ENCODE measurements at regions not wholly inside any gene's neighbourhood (a gene's known extent, or its start where the extent isn't known, plus 50 kb on each side); places are given as distances from the start of the nearest gene placed in this dataset.
A peak's percentile ranks its signal among the peaks of the same experiment; 100 is the strongest.
"Not testable (repeated sequence)": the region's sequence is repeated elsewhere in the genome, so short reads cannot be mapped to it uniquely, and the experiment has no call there.

GRCh38 chr3:72162649-72163184 is 377.8 kb upstream of the PROK2 start:
- H3K36me3 ChIP-seq (ENCODE audit: control insufficient read depth, insufficient read depth, low read length) = no peaks in the 10 kb centered on the region
- peaks cover 4% of the 10 kb centered on the region for H3K4me1 ChIP-seq (ENCODE audit: control insufficient read depth, insufficient read depth, low read length)
- no peak overlapping the region for H3K9ac ChIP-seq (ENCODE audit: low read length)
- no peak overlapping the region for H3K4me3 ChIP-seq (ENCODE audit: low read length)
- H3K27me3 ChIP-seq (ENCODE audit: control insufficient read depth, insufficient read depth, low read length) = no peaks in the 10 kb centered on the region
- no peaks in the 10 kb centered on the region for H3K9me3 ChIP-seq (ENCODE audit: control insufficient read depth, low read length)

GRCh38 chr3:72161881-72162595 is 377.1 kb upstream of the PROK2 start:
- Histone ChIP-seq H3K36me3 (ENCODE audit: control insufficient read depth, insufficient read depth, low read length) (no peaks in the 10 kb centered on the region), H3K27me3 (ENCODE audit: control insufficient read depth, insufficient read depth, low read length) (no peaks in the 10 kb centered on the region), H3K4me3 (ENCODE audit: low read length) (no peak overlapping the region), H3K9me3 (ENCODE audit: control insufficient read depth, low read length) (no peaks in the 10 kb centered on the region), H3K9ac (ENCODE audit: low read length) (no peak overlapping the region), H3K4me1 (ENCODE audit: control insufficient read depth, insufficient read depth, low read length) (peaks cover 4% of the 10 kb centered on the region)

- H3K9ac ChIP-seq (ENCODE audit: low read length); H3K36me3 ChIP-seq (ENCODE audit: control insufficient read depth, insufficient read depth, low read length); H3K27me3 ChIP-seq (ENCODE audit: control insufficient read depth, insufficient read depth, low read length); H3K9me3 ChIP-seq (ENCODE audit: control insufficient read depth, low read length); H3K4me3 ChIP-seq (ENCODE audit: low read length); H3K4me1 ChIP-seq (ENCODE audit: control insufficient read depth, insufficient read depth, low read length): not testable (repeated sequence)
Observed at GRCh38 chr3:72161285-72161684, 376.3 kb upstream of the PROK2 start.

GRCh38 chr3:72160351-72160750 is 375.4 kb upstream of the PROK2 start:
- Histone ChIP-seq H3K9me3 (ENCODE audit: control insufficient read depth, low read length) (no peaks in the 10 kb centered on the region), H3K36me3 (ENCODE audit: control insufficient read depth, insufficient read depth, low read length) (no peaks in the 10 kb centered on the region), H3K27me3 (ENCODE audit: control insufficient read depth, insufficient read depth, low read length) (no peaks in the 10 kb centered on the region), H3K9ac (ENCODE audit: low read length) (no peak overlapping the region), H3K4me3 (ENCODE audit: low read length) (no peak overlapping the region), H3K4me1 (ENCODE audit: control insufficient read depth, insufficient read depth, low read length) (peaks cover 10% of the 10 kb centered on the region)

- Histone ChIP-seq H3K36me3 (ENCODE audit: control insufficient read depth, insufficient read depth, low read length) (no peaks in the 10 kb centered on the region), H3K9ac (ENCODE audit: low read length) (no peak overlapping the region), H3K4me1 (ENCODE audit: control insufficient read depth, insufficient read depth, low read length) (peaks cover 16% of the 10 kb centered on the region), H3K9me3 (ENCODE audit: control insufficient read depth, low read length) (no peaks in the 10 kb centered on the region), H3K4me3 (ENCODE audit: low read length) (no peak overlapping the region), H3K27me3 (ENCODE audit: control insufficient read depth, insufficient read depth, low read length) (no peaks in the 10 kb centered on the region)
Observed at GRCh38 chr3:72159487-72159886, 374.5 kb upstream of the PROK2 start.

GRCh38 chr3:72158639-72159326 is 373.8 kb upstream of the PROK2 start:
- Histone ChIP-seq H3K27me3 (ENCODE audit: control insufficient read depth, insufficient read depth, low read length) (no peaks in the 10 kb centered on the region), H3K9ac (ENCODE audit: low read length) (no peak overlapping the region), H3K36me3 (ENCODE audit: control insufficient read depth, insufficient read depth, low read length) (no peaks in the 10 kb centered on the region), H3K4me3 (ENCODE audit: low read length) (no peak overlapping the region), H3K4me1 (ENCODE audit: control insufficient read depth, insufficient read depth, low read length) (peaks cover 16% of the 10 kb centered on the region), H3K9me3 (ENCODE audit: control insufficient read depth, low read length) (no peaks in the 10 kb centered on the region)

GRCh38 chr3:72157748-72158638 is 373.0 kb upstream of the PROK2 start:
- no peaks in the 10 kb centered on the region for H3K27me3 ChIP-seq (ENCODE audit: control insufficient read depth, insufficient read depth, low read length)
- peaks cover 23% of the 10 kb centered on the region for H3K4me1 ChIP-seq (ENCODE audit: control insufficient read depth, insufficient read depth, low read length)
- H3K9me3 ChIP-seq (ENCODE audit: control insufficient read depth, low read length) = no peaks in the 10 kb centered on the region
- no peak overlapping the region for H3K9ac ChIP-seq (ENCODE audit: low read length)
- no peak overlapping the region for H3K4me3 ChIP-seq (ENCODE audit: low read length)
- H3K36me3 ChIP-seq (ENCODE audit: control insufficient read depth, insufficient read depth, low read length) = no peaks in the 10 kb centered on the region

- peaks cover 43% of the 10 kb centered on the region for H3K4me1 ChIP-seq (ENCODE audit: control insufficient read depth, insufficient read depth, low read length)
- no peak overlapping the region for H3K9ac ChIP-seq (ENCODE audit: low read length)
- no peaks in the 10 kb centered on the region for H3K36me3 ChIP-seq (ENCODE audit: control insufficient read depth, insufficient read depth, low read length)
- H3K9me3 ChIP-seq (ENCODE audit: control insufficient read depth, low read length) = no peaks in the 10 kb centered on the region
- no peaks in the 10 kb centered on the region for H3K27me3 ChIP-seq (ENCODE audit: control insufficient read depth, insufficient read depth, low read length)
- no peak overlapping the region for H3K4me3 ChIP-seq (ENCODE audit: low read length)
Observed at GRCh38 chr3:72155391-72156064, 370.6 kb upstream of the PROK2 start.

GRCh38 chr3:72154391-72155335 is 369.7 kb upstream of the PROK2 start:
- no peaks in the 10 kb centered on the region for H3K9me3 ChIP-seq (ENCODE audit: control insufficient read depth, low read length)
- no peaks in the 10 kb centered on the region for H3K36me3 ChIP-seq (ENCODE audit: control insufficient read depth, insufficient read depth, low read length)
- peaks cover 47% of the 10 kb centered on the region for H3K4me1 ChIP-seq (ENCODE audit: control insufficient read depth, insufficient read depth, low read length)
- H3K27me3 ChIP-seq (ENCODE audit: control insufficient read depth, insufficient read depth, low read length) = no peaks in the 10 kb centered on the region
- no peak overlapping the region for H3K4me3 ChIP-seq (ENCODE audit: low read length)
- H3K9ac ChIP-seq (ENCODE audit: low read length) = no peak overlapping the region

GRCh38 chr3:72153477-72154314 is 368.7 kb upstream of the PROK2 start:
- Histone ChIP-seq H3K9ac (ENCODE audit: low read length) (peak overlapping the region; percentile 38), H3K9me3 (ENCODE audit: control insufficient read depth, low read length) (no peaks in the 10 kb centered on the region), H3K27me3 (ENCODE audit: control insufficient read depth, insufficient read depth, low read length) (no peaks in the 10 kb centered on the region), H3K4me1 (ENCODE audit: control insufficient read depth, insufficient read depth, low read length) (peaks cover 47% of the 10 kb centered on the region), H3K4me3 (ENCODE audit: low read length) (no peak overlapping the region), H3K36me3 (ENCODE audit: control insufficient read depth, insufficient read depth, low read length) (no peaks in the 10 kb centered on the region)

Data from mucosa of stomach (tissue), 1 donor.